SU-DHL-6 (cell line): ENCODE measurements at regions not wholly inside any gene's neighbourhood (a gene's known extent, or its start where the extent isn't known, plus 50 kb on each side); places are given as distances from the start of the nearest gene placed in this dataset.

ENCODE experiments used
- H2AFZ ChIP-seq: fragments of 200-600 bp; sonication (generic); 2 replicates; pipeline ENCODE4 v1.6.1; 2014; ENCODE audit warnings: low read depth, mild to moderate bottlenecking, moderate library complexity, mixed read lengths, antibody characterized with exemption, low read length; ENCODE audit not compliant: severe bottlenecking
- H3F3A ChIP-seq: fragments of 200-600 bp; shearing (Covaris generic); 2 replicates; pipeline ENCODE4 v1.6.0; 2016; ENCODE audit warnings: antibody characterized with exemption, mild to moderate bottlenecking; ENCODE audit not compliant: insufficient read depth
- H3K27ac ChIP-seq: fragments of 200-600 bp; sonication (generic); 2 replicates; pipeline ENCODE4 v1.5.1; 2016; ENCODE audit warnings: low read depth, mild to moderate bottlenecking, low read length, moderate library complexity, mixed read lengths
- H3K27me3 ChIP-seq: fragments of 200-600 bp; sonication (generic), shearing (Covaris generic); 2 replicates; pipeline ENCODE4 v1.6.0; 2014; ENCODE audit warnings: mild to moderate bottlenecking, low read length
- H3K36me3 ChIP-seq: fragments of 200-600 bp; sonication (generic); 2 replicates; pipeline ENCODE4 v1.6.1; 2014; ENCODE audit warnings: mild to moderate bottlenecking, low read length, mixed read lengths
- H3K4me2 ChIP-seq: fragments of 300-600, 200-600 bp; shearing (Covaris generic), sonication (generic); 2 replicates; pipeline ENCODE4 v1.6.0; 2014; ENCODE audit warnings: low read length, low read depth, mild to moderate bottlenecking; ENCODE audit not compliant: poor library complexity, severe bottlenecking
- H3K4me3 ChIP-seq: fragments of 200-600 bp; sonication (generic); 2 replicates; pipeline ENCODE4 v1.5.1; 2014; ENCODE audit warnings: antibody characterized with exemption, low read length, mild to moderate bottlenecking, mixed read lengths; ENCODE audit not compliant: insufficient read depth, poor library complexity, severe bottlenecking
- H3K79me2 ChIP-seq: fragments of 200-600 bp; sonication (generic); 2 replicates; pipeline ENCODE4 v1.6.1; 2014; ENCODE audit warnings: mild to moderate bottlenecking, low read length, moderate library complexity; ENCODE audit not compliant: insufficient read depth
- H3K9ac ChIP-seq: fragments of 200-600 bp; sonication (generic); 2 replicates; pipeline ENCODE4 v1.7.0; 2014; ENCODE audit warnings: mild to moderate bottlenecking, low read length
- H3K9me2 ChIP-seq: fragments of 200-600 bp; sonication (generic); replicated peaks from 2 replicates; pipeline ENCODE4 v1.6.1; 2014; ENCODE audit warnings: low read length; ENCODE audit not compliant: insufficient read depth
- H3K9me3 ChIP-seq: fragments of 200-600 bp; sonication (generic); 2 replicates; pipeline ENCODE4 v1.6.1; 2014; ENCODE audit warnings: low read length, mixed read lengths; ENCODE audit not compliant: insufficient read depth
- H4K20me1 ChIP-seq: fragments of 200-600 bp; sonication (generic); 2 replicates; pipeline ENCODE4 v1.6.1; 2014; ENCODE audit warnings: low read depth, mild to moderate bottlenecking, antibody characterized with exemption, low read length, moderate library complexity, mixed read lengths
- EZH2phosphoT487 ChIP-seq: fragments of 200-600 bp; sonication (generic), shearing (Covaris generic); conservative IDR thresholded peaks from 2 replicates; pipeline ENCODE4 v1.6.1; 2018; ENCODE audit warnings: mild to moderate bottlenecking, antibody characterized with exemption, low read length, moderate library complexity, mixed read lengths
- TF ChIP-seq, protein P1 (sequence below): fragments of 200-600 bp; sonication (generic); IDR thresholded peaks from one replicate; pipeline ENCODE4 v1.5.1; 2017; ENCODE audit warnings: antibody characterized with exemption, mild to moderate bottlenecking, low read length, moderate library complexity; ENCODE audit not compliant: insufficient read depth, poor library complexity, severe bottlenecking

GRCh38 chr13:31927219-31927653 lies 104.3 kb upstream of the FRY start:
- H4K20me1 ChIP-seq: no peaks in the 10 kb centered on the region; the same call in 1 of the 2 replicates
- no peaks in the 10 kb centered on the region for H3K79me2 ChIP-seq
- no peak overlapping the region for H3K4me2 ChIP-seq
- H3K9me2 ChIP-seq: no peaks in the 10 kb centered on the region
- H3K27ac ChIP-seq: no peak overlapping the region
- no peaks in the 10 kb centered on the region for H3K27me3 ChIP-seq
- no peaks in the 10 kb centered on the region for H3K9me3 ChIP-seq
- H3K36me3 ChIP-seq: no peaks in the 10 kb centered on the region
- no peak overlapping the region for H3K4me3 ChIP-seq
- no peaks in the 10 kb centered on the region for H3F3A ChIP-seq
- H3K9ac ChIP-seq: no peak overlapping the region
- no peak overlapping the region for H2AFZ ChIP-seq
- TF ChIP-seq, protein P1, sequence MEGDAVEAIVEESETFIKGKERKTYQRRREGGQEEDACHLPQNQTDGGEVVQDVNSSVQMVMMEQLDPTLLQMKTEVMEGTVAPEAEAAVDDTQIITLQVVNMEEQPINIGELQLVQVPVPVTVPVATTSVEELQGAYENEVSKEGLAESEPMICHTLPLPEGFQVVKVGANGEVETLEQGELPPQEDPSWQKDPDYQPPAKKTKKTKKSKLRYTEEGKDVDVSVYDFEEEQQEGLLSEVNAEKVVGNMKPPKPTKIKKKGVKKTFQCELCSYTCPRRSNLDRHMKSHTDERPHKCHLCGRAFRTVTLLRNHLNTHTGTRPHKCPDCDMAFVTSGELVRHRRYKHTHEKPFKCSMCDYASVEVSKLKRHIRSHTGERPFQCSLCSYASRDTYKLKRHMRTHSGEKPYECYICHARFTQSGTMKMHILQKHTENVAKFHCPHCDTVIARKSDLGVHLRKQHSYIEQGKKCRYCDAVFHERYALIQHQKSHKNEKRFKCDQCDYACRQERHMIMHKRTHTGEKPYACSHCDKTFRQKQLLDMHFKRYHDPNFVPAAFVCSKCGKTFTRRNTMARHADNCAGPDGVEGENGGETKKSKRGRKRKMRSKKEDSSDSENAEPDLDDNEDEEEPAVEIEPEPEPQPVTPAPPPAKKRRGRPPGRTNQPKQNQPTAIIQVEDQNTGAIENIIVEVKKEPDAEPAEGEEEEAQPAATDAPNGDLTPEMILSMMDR: no peak
- no peak for TF ChIP-seq EZH2phosphoT487

DNA sequence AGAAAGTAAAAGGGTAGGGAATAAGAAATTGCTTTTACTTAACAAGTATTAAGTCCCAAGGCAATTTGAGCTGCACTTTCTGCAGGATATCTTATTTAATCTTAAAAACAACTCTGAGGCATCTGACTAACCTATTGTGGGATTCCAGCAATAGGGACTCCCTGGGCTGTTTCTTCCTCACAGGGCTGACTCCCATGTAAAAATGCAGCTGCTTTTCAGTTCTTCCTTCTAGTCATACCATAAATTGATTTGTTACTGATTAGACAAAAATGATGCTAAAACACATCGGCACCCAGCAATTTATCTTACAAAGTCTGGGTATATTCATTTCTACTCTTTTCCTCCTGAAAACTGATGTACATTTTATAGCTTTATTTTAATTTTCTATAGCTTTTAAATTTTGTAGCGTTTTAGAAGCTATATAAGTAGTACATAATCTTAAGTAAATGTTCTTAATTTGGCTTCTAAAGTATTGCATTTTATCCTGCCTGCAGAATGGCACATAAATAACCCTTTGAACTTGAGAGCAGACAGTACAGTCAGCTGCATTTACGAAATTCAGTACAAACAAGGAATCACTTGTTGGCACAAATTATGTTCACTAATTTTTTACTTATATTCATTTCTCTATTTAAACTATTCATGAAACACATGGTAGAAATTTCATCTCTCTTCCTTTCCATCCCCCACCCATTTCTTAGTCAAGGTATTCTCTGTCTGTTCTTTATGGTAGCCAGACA lies 102.4 kb upstream of the FRY start:
- Histone ChIP-seq H3K27ac (no peak overlapping the region), H3K36me3 (no peaks in the 10 kb centered on the region), H3K9me3 (no peaks in the 10 kb centered on the region), H3K4me3 (no peak overlapping the region), H3F3A (no peaks in the 10 kb centered on the region), H3K4me2 (no peak overlapping the region), H3K79me2 (no peaks in the 10 kb centered on the region), H2AFZ (no peak overlapping the region), H3K27me3 (no peaks in the 10 kb centered on the region), H3K9ac (no peak overlapping the region), H4K20me1 (no peaks in the 10 kb centered on the region), H3K9me2 (no peaks in the 10 kb centered on the region)
- TF ChIP-seq, protein P1: no peak
- TF ChIP-seq EZH2phosphoT487: no peak

- H2AFZ ChIP-seq: no peak overlapping the region
- no peaks in the 10 kb centered on the region for H3K9me2 ChIP-seq
- H4K20me1 ChIP-seq: no peaks in the 10 kb centered on the region
- no peak for TF ChIP-seq EZH2phosphoT487
- TF ChIP-seq, protein P1: no peak
- H3K9me3 ChIP-seq: no peaks in the 10 kb centered on the region
- H3K27me3 ChIP-seq: no peaks in the 10 kb centered on the region
- no peak overlapping the region for H3K4me2 ChIP-seq
- H3K4me3 ChIP-seq: no peak overlapping the region
- no peaks in the 10 kb centered on the region for H3K36me3 ChIP-seq
- no peaks in the 10 kb centered on the region for H3K79me2 ChIP-seq
- H3F3A ChIP-seq: no peaks in the 10 kb centered on the region
- H3K27ac ChIP-seq: no peak overlapping the region
- no peak overlapping the region for H3K9ac ChIP-seq
These were observed 101.1 kb upstream of the FRY start for GRCh38 chr13:31930490-31930889.
